GM11168 (cell line): ENCODE measurements at regions not wholly inside any gene's neighbourhood (a gene's known extent, or its start where the extent isn't known, plus 50 kb on each side); places are given as distances from the start of the nearest gene placed in this dataset.
"Not testable (repeated sequence)": the region's sequence is repeated elsewhere in the genome, so short reads cannot be mapped to it uniquely, and the experiment has no call there.

ENCODE experiments used
- in situ Hi-C: fragments of 300-500 bp; cut with MboI; formaldehyde crosslinking; loops from one replicate; pipeline ENCODE4 v1.12.0; 2022; ENCODE audit warnings: low sequenced_read_pairs; ENCODE audit not compliant: unreplicated experiment

- in situ Hi-C loops = no loop called here
These were observed 272.5 kb downstream of the RRAGC start for GRCh38 chr1:38586993-38587646.

- in situ Hi-C loops = no loop called here
These were observed 273.6 kb downstream of the RRAGC start for GRCh38 chr1:38585971-38586370.

- in situ Hi-C loops = no loop called here
These were observed 274.1 kb downstream of the RRAGC start for GRCh38 chr1:38585460-38585859.

- in situ Hi-C loops = no loop called here
These were observed 274.9 kb downstream of the RRAGC start for GRCh38 chr1:38584448-38585355.

- in situ Hi-C loops = not testable (repeated sequence)
These were observed 276.3 kb downstream of the RRAGC start for GRCh38 chr1:38583287-38583686.

GRCh38 chr1:38581396-38581795, 278.2 kb downstream of the RRAGC start:
- in situ Hi-C loops = no loop called here

- in situ Hi-C loops = no loop called here
These were observed 279.0 kb downstream of the RRAGC start for GRCh38 chr1:38580594-38580993.

GRCh38 chr1:38579056-38579455, 280.5 kb downstream of the RRAGC start:
- in situ Hi-C loops = no loop called here

- in situ Hi-C loops = no loop called here
These were observed 281.2 kb downstream of the RRAGC start for GRCh38 chr1:38578271-38578951.

GRCh38 chr1:38577937-38578270, 281.7 kb downstream of the RRAGC start:
- in situ Hi-C loops = no loop called here

GRCh38 chr1:38577385-38577784, 282.2 kb downstream of the RRAGC start:
- in situ Hi-C loops = no loop called here

GRCh38 chr1:38576241-38576640, 283.3 kb downstream of the RRAGC start:
- in situ Hi-C loops = no loop called here

- in situ Hi-C loops = no loop called here
These were observed 287.8 kb downstream of the RRAGC start for GRCh38 chr1:38571726-38572125.

- in situ Hi-C loops = no loop called here
These were observed 289.0 kb downstream of the RRAGC start for GRCh38 chr1:38570657-38570975.

- in situ Hi-C loops = no loop called here
These were observed 289.5 kb downstream of the RRAGC start for GRCh38 chr1:38569932-38570656.

- in situ Hi-C loops = no loop called here
These were observed 291.3 kb downstream of the RRAGC start for GRCh38 chr1:38568061-38568857.

- in situ Hi-C loops = no loop called here
These were observed 292.2 kb downstream of the RRAGC start for GRCh38 chr1:38567401-38567800.

- in situ Hi-C loops = no loop called here
These were observed 294.5 kb downstream of the RRAGC start for GRCh38 chr1:38565020-38565491.

- in situ Hi-C loops = no loop called here
These were observed 295.4 kb downstream of the RRAGC start for GRCh38 chr1:38563942-38564735.
